LNCaP clone FGC (cell line): ENCODE measurements at regions not wholly inside any gene's neighbourhood (a gene's known extent, or its start where the extent isn't known, plus 50 kb on each side); places are given as distances from the start of the nearest gene placed in this dataset.

ENCODE experiments used
- DNase-seq: peaks from one replicate; pipeline ENCODE4 v3.0.0-alpha.2; 2011; ENCODE audit warnings: low read depth
- H3K4me3 ChIP-seq: 2 replicates; pipeline ENCODE4 v1.5.1; 2011; ENCODE audit warnings: mild to moderate bottlenecking, low read depth, low read length, control low read depth
- CTCF ChIP-seq: IDR thresholded peaks from 2 replicates; pipeline ENCODE4 v1.5.1; 2012; ENCODE audit warnings: mild to moderate bottlenecking; ENCODE audit not compliant: control insufficient read depth, insufficient read depth; ENCODE audit errors: extremely low read depth

GRCh38 chr2:133956434-133956935, 297.4 kb upstream of the MGAT5 start:
- no peak for DNase-seq
- TF ChIP-seq CTCF, result no peak
- H3K4me3 ChIP-seq, result no peak overlapping the region

- no peak overlapping the region for H3K4me3 ChIP-seq
- no peak for DNase-seq
- no peak for TF ChIP-seq CTCF
Measured at GRCh38 chr2:133957724-133958480, 296.0 kb upstream of the MGAT5 start.

- TF ChIP-seq CTCF, result no peak
- H3K4me3 ChIP-seq, result no peak overlapping the region
- no peak for DNase-seq
Measured at GRCh38 chr2:133959066-133959465, 294.8 kb upstream of the MGAT5 start.

GRCh38 chr2:133966720-133967304, 287.1 kb upstream of the MGAT5 start:
- TF ChIP-seq CTCF, result no peak
- no peak overlapping the region for H3K4me3 ChIP-seq
- no peak for DNase-seq

GRCh38 chr2:133967326-133967725, 286.5 kb upstream of the MGAT5 start:
- no peak for TF ChIP-seq CTCF
- H3K4me3 ChIP-seq, result no peak overlapping the region

GRCh38 chr2:133968446-133968845, 285.4 kb upstream of the MGAT5 start:
- no peak for TF ChIP-seq CTCF
- no peak for DNase-seq
- H3K4me3 ChIP-seq, result no peak overlapping the region

More at GRCh38 chr2:133967326-133967725, 286.5 kb upstream of the MGAT5 start:
- no peak for DNase-seq

GRCh38 chr2:133970641-133971040, 283.2 kb upstream of the MGAT5 start:
- no peak overlapping the region for H3K4me3 ChIP-seq
- TF ChIP-seq CTCF, result no peak
- DNase-seq, result no peak
